Sigmoid colon (tissue), 6 donors: ENCODE measurements at regions not wholly inside any gene's neighbourhood (a gene's known extent, or its start where the extent isn't known, plus 50 kb on each side); places are given as distances from the start of the nearest gene placed in this dataset.

Experiments used
- DNase-seq: peaks from one replicate; pipeline ENCODE4 v3.0.0-alpha.2; 2019
- H3K27ac ChIP-seq, 4 donors: fragments of 200-600 bp; sonication (generic); one replicate each; pipeline ENCODE4 v1.5.1; 2016 to 2019; ENCODE audit warnings: mild to moderate bottlenecking in 1 of 4
- H3K27me3 ChIP-seq, 3 donors: fragments of 200-600 bp; sonication (generic); one replicate each; pipeline ENCODE4 v1.5.1; 2019; ENCODE audit warnings: mild to moderate bottlenecking in 1 of 3
- H3K36me3 ChIP-seq, 4 donors: fragments of 200-600 bp; sonication (generic); one replicate each; pipeline ENCODE4 v1.5.1; 2016 to 2019
- H3K4me1 ChIP-seq, 4 donors: fragments of 200-600 bp; sonication (generic); one replicate each; pipeline ENCODE4 v1.5.1; 2017 to 2019
- H3K4me3 ChIP-seq, 4 donors: fragments of 200-600 bp; sonication (generic); one replicate each; pipeline ENCODE4 v1.5.1; 2017 to 2019; ENCODE audit warnings: mild to moderate bottlenecking in 2 of 4, moderate library complexity in 1 of 4
- H3K9me3 ChIP-seq, 4 donors: fragments of 200-600 bp in 3 of 4; sonication (generic) in 3 of 4; one replicate each; pipeline versions ENCODE4 v1.5.1 to v1.6.1; 2013 to 2019
- CTCF ChIP-seq, 4 experiments: fragments of 450-650 bp in 3 of 4; fragments of 200-600 bp in 1 of 4; IDR thresholded peaks; one replicate each; pipeline ENCODE4 v1.5.1; 2016 to 2019; ENCODE audit warnings: antibody characterized with exemption in 4 of 4, mild to moderate bottlenecking in 3 of 4, moderate library complexity in 2 of 4
- EP300 ChIP-seq, 4 donors: sonication (generic); formaldehyde crosslinking; IDR thresholded peaks; one replicate each; pipeline ENCODE4 v1.6.1; 2017; ENCODE audit warnings: antibody characterized with exemption in 4 of 4
- POLR2A ChIP-seq, 2 donors: fragments of 450-650 bp; IDR thresholded peaks; one replicate each; pipeline ENCODE4 v1.6.1; 2016; ENCODE audit warnings: antibody characterized with exemption in 2 of 2, mild to moderate bottlenecking in 2 of 2, moderate library complexity in 2 of 2
- POLR2AphosphoS5 ChIP-seq, 4 donors: sonication (generic); formaldehyde crosslinking; IDR thresholded peaks; one replicate each; pipeline ENCODE4 v1.6.1; 2017; ENCODE audit warnings: antibody characterized with exemption in 4 of 4
- WGBS, 2 donors: extraction: QIAGEN DNeasy Blood & Tissue Kit; methylation state at CpG; one replicate each; pipeline ENCODE4 v1.1.7; 2013; 5-methylcytosine and 5-hydroxymethylcytosine counted together
- intact Hi-C: fragments of 100-400 bp; cut with DNase I; formaldehyde crosslinking; loops from one replicate; pipeline ENCODE4 v1.15.1; 2023
- donor health status: healthy with polysubstance abuse.
- donor health status: healthy.

- peaks cover 0 to 3% (median under 1%) of the 10 kb centered on the region in 4 donors for H3K9me3 ChIP-seq
- peaks cover 0 to 17% (median 13%) of the 10 kb centered on the region in 4 donors for H3K4me1 ChIP-seq
- H3K27ac ChIP-seq: no peak overlapping the region
- H3K27me3 ChIP-seq: no peaks in the 10 kb centered on the region
- no peaks in the 10 kb centered on the region for H3K36me3 ChIP-seq
- no peak for DNase-seq
- intact Hi-C loops: no loop called here
- no peak overlapping the region for H3K4me3 ChIP-seq
- no peak for TF ChIP-seq EP300 (IDR thresholded peaks at IDR 0.05)
- WGBS, 2 donors: 66 to 74% methylated on average over 2 of the region's 2 CpGs
Observed at GRCh38 chr5:124160265-124160664, 586.2 kb downstream of the ZNF608 start.

GRCh38 chr5:124157320-124157719 is 589.1 kb downstream of the ZNF608 start:
- H3K27me3 ChIP-seq: no peaks in the 10 kb centered on the region
- intact Hi-C loops: no loop called here

GRCh38 chr5:124156415-124156996 is 589.9 kb downstream of the ZNF608 start:
- intact Hi-C loops: no loop called here
- Histone ChIP-seq H3K4me1 (peaks cover 0 to 17% (median 13%) of the 10 kb centered on the region in 4 donors), H3K9me3 (peaks cover 3 to 11% (median 6%) of the 10 kb centered on the region in 4 donors), H3K36me3 (no peaks in the 10 kb centered on the region), H3K27me3 (no peaks in the 10 kb centered on the region), H3K4me3 (no peak overlapping the region), H3K27ac (peak overlapping the region in 3 of 4 donors; percentile 2 to 43 (median 42))
- 45 to 52% methylated on average over 4 of the region's 4 CpGs for WGBS, 2 donors
- TF ChIP-seq EP300 (IDR thresholded peaks at IDR 0.05) (no peak), POLR2AphosphoS5 (IDR thresholded peaks at IDR 0.05) (peak in 3 of 4 donors; percentile 48 to 69 (median 54))
- no peak for DNase-seq

More at GRCh38 chr5:124157320-124157719, 589.1 kb downstream of the ZNF608 start:
- peaks cover 3 to 11% (median 6%) of the 10 kb centered on the region in 4 donors for H3K9me3 ChIP-seq
- DNase-seq: no peak
- TF ChIP-seq EP300 (IDR thresholded peaks at IDR 0.05) (no peak), POLR2AphosphoS5 (IDR thresholded peaks at IDR 0.05) (no peak), POLR2A (IDR thresholded peaks at IDR 0.05) (no peak), CTCF (IDR thresholded peaks at IDR 0.05) (no peak)
- H3K36me3 ChIP-seq: no peaks in the 10 kb centered on the region
- no peak overlapping the region for H3K4me3 ChIP-seq
- WGBS, 2 donors: 7 to 8% methylated on average over 2 of the region's 2 CpGs
- peaks cover 0 to 17% (median 13%) of the 10 kb centered on the region in 4 donors for H3K4me1 ChIP-seq
- H3K27ac ChIP-seq: peak overlapping the region in 2 of 4 donors; percentile 42 to 43

- intact Hi-C loops: no loop called here
- H3K27me3 ChIP-seq: no peaks in the 10 kb centered on the region
- no peak overlapping the region for H3K4me3 ChIP-seq
- H3K4me1 ChIP-seq: peaks cover 0 to 17% (median 13%) of the 10 kb centered on the region in 4 donors
- H3K9me3 ChIP-seq: peaks cover 3 to 11% (median 6%) of the 10 kb centered on the region in 4 donors
- WGBS, 2 donors: 63 to 96% methylated on average over 1 of the region's 1 CpG
- TF ChIP-seq EP300 (IDR thresholded peaks at IDR 0.05): no peak
- no peak for TF ChIP-seq POLR2A (IDR thresholded peaks at IDR 0.05)
- no peak for TF ChIP-seq CTCF (IDR thresholded peaks at IDR 0.05)
- no peak for TF ChIP-seq POLR2AphosphoS5 (IDR thresholded peaks at IDR 0.05)
- H3K36me3 ChIP-seq: no peaks in the 10 kb centered on the region
- no peak overlapping the region for H3K27ac ChIP-seq
- no peak for DNase-seq
Observed at GRCh38 chr5:124154714-124155113, 591.7 kb downstream of the ZNF608 start.

- Histone ChIP-seq H3K4me3 (no peak overlapping the region), H3K9me3 (peaks cover 3 to 11% (median 6%) of the 10 kb centered on the region in 4 donors), H3K27ac (no peak overlapping the region), H3K4me1 (peaks cover 0 to 17% (median 13%) of the 10 kb centered on the region in 4 donors), H3K27me3 (no peaks in the 10 kb centered on the region), H3K36me3 (no peaks in the 10 kb centered on the region)
- intact Hi-C loops: no loop called here
- no peak for DNase-seq
- TF ChIP-seq CTCF (IDR thresholded peaks at IDR 0.05) (no peak), EP300 (IDR thresholded peaks at IDR 0.05) (no peak), POLR2A (IDR thresholded peaks at IDR 0.05) (no peak), POLR2AphosphoS5 (IDR thresholded peaks at IDR 0.05) (no peak)
- WGBS, 2 donors: 92 to 94% methylated on average over 1 of the region's 1 CpG
Observed at GRCh38 chr5:124153588-124153987, 592.9 kb downstream of the ZNF608 start.

- no peak for TF ChIP-seq POLR2AphosphoS5 (IDR thresholded peaks at IDR 0.05)
- no peak for TF ChIP-seq POLR2A (IDR thresholded peaks at IDR 0.05)
- TF ChIP-seq CTCF (IDR thresholded peaks at IDR 0.05): no peak
- no peak for TF ChIP-seq EP300 (IDR thresholded peaks at IDR 0.05)
- Histone ChIP-seq H3K4me1 (no peaks in the 10 kb centered on the region), H3K9me3 (no peaks in the 10 kb centered on the region), H3K4me3 (no peak overlapping the region), H3K36me3 (no peaks in the 10 kb centered on the region), H3K27ac (no peak overlapping the region), H3K27me3 (no peaks in the 10 kb centered on the region)
- intact Hi-C loops: no loop called here
- DNase-seq: no peak
- WGBS, 2 donors: 95 to 98% methylated on average over 2 of the region's 2 CpGs
Observed at GRCh38 chr5:124148574-124148973, 597.9 kb downstream of the ZNF608 start.
